GM18868 (cell line): ENCODE measurements at regions not wholly inside any gene's neighbourhood (a gene's known extent, or its start where the extent isn't known, plus 50 kb on each side); places are given as distances from the start of the nearest gene placed in this dataset.
"Not testable (repeated sequence)": the region's sequence is repeated elsewhere in the genome, so short reads cannot be mapped to it uniquely, and the experiment has no call there.

Experiments
- ATAC-seq: cut with Tn5 transposase; IDR thresholded peaks from one replicate; pipeline ENCODE4 v1.9.1; 2021; ENCODE audit warnings: mild to moderate bottlenecking, moderate library complexity; ENCODE audit not compliant: unreplicated experiment

DNA sequence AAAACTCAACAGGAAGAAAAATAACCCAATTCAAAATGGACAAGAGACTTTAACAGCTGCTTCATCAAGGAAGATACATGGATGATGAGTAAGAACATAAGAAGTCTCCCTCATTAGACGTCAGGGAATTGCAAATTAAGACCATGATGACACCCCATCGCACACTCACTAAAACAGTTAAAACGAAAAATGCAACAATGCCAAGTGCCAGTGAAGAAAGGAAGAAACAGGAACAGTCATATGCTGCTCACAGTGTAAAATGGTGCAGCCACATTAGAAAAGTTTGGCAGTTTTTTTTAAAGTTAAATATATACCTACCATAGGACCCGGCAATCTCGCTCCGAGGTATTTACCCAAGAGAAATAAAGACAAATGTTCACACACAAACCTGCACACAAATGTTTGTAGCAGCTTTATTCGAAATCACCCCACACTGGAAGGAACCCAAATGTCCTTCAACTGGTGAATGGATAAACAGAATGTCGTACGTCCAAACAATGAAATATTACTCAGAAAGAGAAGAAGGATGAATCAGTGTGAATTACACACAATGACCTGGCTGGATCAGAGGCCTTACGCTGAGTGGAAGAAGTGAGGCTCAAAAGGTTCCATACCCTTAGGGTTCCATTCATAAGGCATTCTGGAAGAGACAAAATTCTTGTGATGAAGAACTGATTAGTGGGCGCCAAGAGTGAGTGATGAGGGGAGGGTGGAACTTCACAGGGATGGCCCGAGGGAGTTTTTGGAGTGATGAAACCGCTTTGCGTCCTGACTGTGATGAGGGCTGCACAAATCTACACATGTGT lies 110.3 kb downstream of the C16orf95 start:
- no peak for ATAC-seq

DNA sequence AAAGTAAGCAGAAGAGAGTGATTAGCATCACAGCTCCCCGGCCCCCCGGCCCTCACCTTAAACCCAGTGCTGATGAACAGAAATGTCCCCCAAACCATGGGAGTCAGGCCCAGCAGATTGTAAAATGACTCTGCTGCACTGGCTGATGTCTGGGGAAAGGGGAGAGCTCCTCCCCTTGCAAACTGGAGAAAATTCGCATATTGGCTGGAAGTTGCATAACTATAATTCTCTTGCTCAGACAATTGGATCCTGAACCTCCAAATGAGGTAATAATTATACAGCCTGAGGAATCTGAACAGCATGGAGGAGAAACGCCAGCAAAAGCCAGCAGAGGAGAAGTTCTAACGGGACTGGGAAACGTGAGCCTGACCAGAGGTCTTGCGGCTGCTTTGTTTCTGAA lies 109.7 kb downstream of the C16orf95 start:
- no peak for ATAC-seq

DNA sequence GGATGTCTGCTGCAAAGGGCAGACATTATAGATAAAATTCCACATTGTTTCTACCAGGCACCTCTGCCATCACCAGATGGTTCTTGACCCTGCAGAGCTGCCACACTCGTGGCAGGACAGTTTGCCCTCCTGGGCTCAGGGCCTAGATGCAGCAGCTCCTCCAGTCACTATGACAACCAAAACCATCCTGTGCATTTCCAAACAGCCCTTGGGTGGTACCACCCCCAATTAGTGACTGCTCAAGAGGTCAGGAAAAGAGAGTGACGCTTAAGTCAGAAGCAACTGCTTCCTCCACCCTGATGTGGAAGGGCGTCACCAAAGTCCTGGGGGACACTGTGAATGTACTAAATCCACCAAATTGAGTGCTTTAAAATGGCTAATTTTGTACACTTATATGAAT lies 109.2 kb downstream of the C16orf95 start:
- no peak for ATAC-seq

DNA sequence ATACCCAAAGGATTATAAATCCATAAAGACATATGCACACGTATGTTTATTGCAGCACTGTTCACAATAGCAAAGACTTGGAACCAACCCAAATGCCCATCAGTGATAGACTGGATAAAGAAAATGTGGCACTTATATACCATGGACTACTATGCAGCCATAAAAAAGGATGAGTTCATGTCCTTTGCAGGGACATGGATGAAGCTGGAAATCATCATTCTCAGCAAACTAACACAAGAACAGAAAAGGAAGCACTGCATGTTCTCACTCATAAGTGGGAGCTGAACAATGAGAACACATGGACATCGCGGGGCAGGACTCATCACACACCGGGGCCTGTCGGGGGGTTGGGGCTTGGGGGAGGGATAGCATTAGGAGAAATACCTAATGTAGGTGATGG lies 108.2 kb downstream of the C16orf95 start:
- not testable (repeated sequence) for ATAC-seq

DNA sequence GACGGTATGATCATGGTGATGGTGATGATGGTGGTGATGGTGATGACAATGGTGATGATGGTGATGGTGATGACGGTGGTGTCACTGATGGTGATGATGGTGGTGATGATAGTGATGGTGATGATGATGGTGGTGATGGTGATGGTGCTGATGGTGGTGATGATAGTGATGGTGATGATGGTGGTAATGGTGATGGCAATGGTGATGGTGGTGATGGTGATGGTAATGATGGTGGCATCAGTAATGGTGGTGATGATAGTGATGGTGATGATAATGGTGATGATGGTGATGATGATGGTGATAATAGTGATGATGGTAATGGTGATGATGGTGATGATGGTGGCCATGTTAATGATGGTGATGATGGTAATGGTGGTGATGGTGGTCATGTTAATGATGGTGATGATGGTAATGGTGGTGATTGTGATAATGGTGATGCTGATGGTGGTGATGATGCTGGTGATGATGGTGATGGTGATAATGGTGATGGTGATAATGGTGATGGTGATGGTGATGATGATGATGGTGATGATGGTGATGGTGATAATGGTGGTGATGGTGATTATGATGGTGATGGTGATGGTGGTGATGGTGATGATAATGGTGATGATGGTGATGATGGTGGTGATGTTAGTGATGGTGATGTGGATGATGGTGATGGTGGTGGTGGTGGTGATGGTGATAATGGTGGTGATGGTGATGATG lies 107.2 kb downstream of the C16orf95 start:
- no peak for ATAC-seq

DNA sequence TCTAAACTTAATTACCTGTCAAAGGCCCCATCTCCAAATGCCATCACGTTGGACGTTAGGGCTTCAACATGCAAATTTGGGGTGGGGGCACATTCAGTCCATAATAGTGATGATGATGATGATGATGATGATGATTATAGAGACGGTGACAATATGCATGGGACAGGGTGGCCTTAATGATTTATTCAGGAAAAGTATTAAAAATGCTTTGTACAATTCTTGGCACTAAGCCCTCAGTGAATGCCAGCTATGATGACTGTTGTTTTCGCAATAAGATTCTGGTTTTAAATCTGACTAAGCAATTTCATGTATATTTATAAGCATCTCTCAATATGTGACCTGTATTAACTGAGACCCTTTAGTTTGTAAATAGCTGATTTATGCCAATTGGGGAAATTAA lies 106.3 kb downstream of the C16orf95 start:
- no peak for ATAC-seq

DNA sequence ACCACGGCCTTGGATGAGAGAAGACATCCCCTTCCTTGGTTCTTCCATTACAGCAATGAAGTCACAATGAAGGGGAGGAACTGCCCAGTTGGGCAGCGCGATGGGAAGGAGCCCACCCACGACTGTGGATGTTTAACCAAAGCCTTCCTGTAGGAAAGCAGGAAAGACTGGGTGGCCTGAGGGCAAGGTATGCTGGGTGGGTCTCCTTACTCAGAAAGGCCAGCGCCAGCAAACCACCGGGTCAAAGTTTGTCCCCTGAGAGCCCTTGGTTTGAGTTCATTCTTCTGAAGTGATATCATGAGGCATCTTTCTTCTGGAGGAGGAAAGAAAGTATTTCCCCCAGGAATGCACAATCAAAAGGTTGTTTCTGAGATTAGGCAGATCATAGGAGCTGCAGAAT lies 105.2 kb downstream of the C16orf95 start:
- no peak for ATAC-seq

DNA sequence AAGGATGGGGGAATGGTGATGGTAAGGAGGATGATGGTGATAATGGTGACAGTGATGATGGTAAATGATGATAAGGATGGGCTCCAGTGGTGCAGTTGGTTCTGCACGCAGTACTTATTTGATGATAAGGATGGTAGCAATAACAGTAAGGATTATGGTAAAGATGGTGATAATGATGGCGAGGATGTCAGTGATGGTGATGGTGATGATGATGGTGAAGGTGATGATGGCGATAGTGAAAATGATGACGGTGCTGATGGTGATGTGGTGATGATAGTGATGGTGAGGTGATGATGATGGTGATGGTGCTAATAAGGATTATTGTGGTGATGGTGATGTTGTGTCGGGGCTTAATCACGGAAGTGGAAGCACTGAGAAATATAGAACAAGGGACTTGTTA lies 103.7 kb downstream of the C16orf95 start:
- no peak for ATAC-seq

DNA sequence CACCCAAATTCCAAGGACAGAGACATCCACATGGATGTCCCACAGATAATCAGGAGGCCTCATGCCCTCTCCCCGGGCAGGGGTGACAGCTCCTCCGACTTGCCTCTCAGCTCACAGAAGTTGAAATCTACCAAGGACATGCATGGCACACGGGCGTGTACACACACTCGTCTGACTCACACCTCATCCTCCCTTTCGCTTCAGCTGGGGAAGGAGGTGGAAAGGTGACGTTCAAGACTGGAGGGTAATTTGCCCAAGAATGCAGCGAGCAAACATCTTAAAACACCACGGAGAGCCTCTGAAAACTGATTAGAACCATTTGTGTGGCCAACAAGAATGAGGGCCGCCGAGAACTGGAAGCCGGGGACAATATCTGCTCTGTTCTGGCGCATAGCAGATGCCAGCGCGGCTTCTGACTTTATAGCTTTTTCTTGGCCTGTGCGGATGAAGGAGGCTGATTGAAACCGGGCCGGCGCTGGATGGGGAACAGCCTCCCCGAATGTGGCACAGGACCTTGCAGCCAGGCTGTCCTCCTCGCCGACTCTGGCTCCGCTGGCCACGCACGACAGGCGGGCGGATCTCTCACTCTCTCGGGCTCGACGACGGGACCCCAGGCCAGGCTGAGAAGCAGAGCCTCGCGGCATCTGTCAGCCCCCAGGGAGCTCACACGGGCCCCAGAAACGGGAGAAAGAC lies 100.9 kb downstream of the C16orf95 start:
- no peak for ATAC-seq

DNA sequence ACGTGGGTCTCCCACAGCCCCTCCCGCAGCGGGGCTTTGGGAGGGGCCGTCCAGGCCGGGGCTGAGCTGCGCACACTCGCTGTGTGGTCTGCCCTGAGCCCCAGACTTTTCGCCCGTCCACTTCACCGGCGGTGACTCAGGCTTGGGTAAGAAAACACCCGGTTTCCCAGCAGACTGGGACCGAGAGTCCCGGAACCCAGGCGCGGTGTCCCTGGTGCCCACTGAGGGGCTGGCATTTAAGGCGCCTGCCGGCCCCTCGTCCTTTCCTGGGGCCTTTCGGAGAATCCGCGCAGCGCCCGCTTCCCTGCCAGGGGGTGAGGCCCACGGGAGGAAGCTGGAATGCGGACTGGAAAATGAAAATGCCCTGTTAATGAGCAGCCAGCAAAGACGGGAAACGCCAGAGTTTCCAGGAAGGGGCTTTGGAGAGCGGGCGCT lies 100.3 kb downstream of the C16orf95 start:
- no peak for ATAC-seq

DNA sequence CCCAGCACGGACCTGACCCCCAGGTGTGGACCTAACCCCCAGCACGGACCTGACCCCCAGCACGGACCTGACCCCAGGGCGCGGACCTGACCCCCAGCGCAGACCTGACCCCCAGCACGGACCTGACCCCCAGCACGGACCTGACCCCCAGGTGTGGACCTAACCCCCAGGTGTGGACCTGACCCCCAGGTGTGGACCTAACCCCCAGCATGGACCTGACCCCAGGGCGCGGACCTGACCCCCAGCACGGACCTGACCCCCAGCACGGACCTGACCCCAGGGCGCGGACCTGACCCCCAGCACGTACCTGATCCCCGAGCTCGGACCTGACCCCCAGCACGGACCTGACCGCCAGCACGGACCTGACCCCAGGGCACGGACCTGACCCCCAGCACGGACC lies 99.4 kb downstream of the C16orf95 start:
- not testable (repeated sequence) for ATAC-seq

DNA sequence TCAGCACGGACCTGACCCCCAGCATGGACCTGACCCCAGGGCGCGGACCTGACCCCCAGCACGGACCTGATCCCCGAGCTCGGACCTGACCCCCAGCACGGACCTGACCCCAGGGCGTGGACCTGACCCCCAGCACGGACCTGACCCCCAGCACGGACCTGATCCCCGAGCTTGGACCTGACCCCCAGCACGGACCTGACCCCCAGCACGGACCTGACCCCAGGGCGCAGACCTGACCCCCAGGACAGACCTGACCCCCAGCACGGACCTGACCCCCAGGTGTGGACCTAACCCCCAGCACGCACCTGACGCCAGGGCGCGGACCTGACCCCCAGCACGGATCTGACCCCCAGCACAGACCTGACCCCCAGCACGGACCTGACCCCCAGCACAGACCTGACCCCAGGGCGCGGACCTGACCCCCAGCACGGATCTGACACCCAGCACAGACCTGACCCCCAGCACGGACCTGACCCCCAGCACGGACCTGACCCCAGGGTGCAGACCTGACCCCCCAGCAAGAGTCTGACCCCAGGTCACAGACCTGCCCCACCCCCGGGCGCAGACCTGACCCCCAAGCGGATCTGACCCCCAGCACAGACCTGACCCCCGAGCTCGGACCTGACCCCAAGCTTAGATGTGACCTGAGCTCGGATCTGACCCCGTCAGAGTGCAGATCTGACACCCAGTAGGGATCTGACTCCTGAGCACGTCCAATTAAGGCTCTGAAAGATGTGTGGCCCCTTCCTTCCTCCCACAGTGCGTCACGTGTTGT lies 98.7 kb downstream of the C16orf95 start:
- no peak for ATAC-seq

DNA sequence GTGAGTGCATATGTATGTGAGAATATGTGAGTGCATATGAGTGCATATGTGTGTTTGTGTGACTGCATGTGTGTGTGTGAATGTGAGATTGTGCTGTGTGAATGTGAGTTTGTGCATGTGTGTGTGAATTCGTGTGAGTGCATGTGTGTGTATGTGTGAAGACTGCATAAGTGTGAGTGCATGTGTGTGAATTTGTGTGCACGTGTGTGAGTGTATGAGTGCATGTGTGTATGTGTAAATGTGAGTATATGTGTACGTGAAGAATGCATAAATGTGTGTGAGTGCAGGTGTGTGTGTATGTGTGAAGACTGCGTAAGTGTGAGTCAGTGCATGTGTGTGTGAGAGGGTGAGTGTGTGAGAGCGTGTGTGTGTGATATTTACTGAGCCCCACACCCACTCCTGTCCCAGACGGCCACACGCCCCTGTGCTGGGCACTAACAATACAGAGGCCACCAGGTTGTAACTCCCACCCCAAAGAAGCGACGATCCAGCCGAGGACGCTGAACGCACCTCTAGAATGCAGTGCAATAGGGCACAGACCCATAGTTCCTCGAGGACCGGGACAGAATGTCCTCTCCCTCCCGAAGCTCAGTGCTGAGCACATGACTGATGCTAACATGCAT lies 97.8 kb downstream of the C16orf95 start:
- ATAC-seq: no peak

DNA sequence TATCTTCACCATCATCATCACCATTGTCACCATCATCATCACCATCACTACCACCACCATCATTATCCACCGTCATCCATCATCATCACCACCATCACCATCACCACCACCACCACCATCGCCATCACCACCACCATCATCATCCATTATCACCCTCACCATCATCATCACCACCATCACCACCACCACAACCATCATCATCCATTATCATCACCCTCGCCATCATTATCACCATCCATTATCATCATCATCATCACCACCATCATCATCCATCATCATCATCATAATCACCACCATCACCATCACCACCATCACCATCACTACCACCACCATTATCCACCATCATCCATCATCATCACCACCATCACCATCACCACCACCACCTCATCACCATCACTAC lies 95.6 kb downstream of the C16orf95 start:
- ATAC-seq: no peak

DNA sequence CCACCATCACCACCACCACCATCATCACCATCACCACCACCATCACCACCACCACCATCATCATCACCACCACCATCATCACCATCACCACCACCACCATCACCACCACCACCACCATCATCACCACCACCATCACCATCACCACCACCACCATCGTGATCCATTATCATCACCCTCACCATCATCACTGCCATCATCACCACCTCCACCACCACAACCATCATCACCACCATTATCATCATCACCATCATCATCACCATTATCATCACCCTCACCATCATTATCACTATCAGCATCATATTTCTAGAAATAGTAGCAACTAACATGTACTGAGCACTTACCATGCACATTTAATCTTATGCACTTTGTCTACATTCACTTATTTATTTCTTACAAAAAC lies 94.9 kb downstream of the C16orf95 start:
- no peak for ATAC-seq

DNA sequence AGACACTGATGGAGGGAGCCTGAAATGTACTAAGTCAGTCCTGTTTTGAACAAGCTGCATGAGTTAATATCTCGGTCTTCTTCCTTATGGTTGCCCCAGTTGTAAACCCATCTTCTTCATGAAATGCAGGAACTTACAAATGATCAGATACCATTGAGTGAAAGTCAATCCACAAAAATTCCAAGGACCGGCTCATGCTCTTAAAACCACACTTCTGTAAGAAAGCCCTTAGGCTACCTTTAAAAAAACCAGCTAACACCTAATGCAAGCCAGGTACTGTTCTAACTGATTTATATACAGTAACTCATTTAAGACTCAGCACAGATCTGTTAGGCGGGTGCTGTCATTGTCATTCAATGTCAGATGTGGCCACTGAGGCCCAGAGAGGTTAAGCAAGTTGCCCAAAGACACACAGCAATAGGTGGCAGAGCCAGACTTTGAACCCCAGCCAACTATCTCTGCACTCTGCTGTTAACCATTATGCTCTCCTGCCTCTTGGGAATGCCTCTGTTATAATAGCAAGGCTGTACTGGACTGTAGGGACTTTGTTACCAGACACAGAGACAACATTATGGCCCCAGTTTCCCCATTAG lies 93.4 kb downstream of the C16orf95 start:
- ATAC-seq: no peak

DNA sequence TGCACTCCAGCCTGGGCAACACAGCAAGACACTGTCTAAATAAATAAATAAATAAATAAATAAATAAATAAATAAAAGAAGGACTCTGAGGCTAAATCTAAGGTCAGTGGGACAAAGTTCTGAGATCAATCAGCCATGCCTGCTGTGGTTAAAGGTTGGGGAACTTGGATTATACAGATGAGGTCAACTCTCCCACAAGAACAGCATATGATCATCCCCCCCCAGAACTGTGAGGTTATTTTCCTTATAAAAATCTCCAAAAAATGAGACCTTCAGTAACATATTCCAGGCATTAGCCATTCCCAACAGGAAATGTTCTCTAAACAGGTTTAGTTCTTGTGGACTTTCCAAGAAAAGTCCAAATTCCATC lies 90.3 kb downstream of the C16orf95 start:
- no peak for ATAC-seq

DNA sequence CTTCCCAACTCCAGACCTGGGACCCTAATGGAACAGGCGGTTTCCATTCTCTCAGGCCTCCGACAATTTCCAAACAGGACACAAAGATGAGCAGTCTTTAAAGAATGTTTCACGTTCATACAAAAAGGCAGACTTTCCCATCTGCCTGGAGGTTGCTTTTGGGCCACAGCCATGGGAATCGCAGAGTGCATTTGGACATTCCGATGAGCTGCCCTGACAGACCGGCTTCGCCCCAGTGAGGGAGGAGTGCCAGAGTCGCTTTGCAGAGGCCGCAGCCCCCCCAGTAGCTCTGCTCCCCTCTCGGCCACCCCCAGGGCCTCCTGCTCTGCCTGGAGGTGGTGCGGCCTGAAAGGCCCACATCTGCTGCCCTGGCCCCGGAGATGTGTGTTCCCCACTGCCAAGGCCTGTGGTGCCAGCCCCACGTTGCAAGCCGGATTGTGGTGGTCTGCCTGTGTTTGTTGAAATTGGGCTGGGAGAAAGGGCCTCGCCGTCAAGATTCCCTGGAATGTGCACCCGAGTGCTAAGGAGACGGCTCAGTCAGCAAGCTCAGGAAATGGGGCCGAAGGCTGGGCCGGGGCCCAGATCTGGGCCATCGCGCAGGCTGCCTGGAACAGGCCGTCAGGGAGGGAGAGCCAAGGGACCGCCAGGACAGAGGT lies 89.8 kb downstream of the C16orf95 start:
- ATAC-seq: no peak

DNA sequence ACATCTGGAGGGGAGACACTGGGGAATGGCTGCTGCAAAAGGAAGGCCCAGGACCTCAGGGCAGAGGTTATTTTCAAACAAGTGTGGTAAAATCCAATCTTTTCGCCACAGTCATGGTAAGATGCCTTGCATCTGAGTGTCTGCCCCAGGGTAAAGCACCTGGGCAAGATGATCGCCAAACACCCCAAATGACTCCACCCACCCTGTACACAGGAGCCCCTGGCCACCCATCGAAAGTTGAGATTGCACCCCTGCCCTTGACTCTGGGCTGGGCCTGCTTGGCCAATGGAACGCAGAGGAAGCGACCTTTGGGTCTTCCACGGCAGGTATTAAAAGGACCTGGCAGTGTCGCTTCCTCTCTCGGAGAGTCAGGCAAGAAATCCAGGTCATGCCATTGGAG lies 88.8 kb downstream of the C16orf95 start:
- no peak for ATAC-seq
